Epithelial cell of proximal tubule (primary cell): ENCODE measurements at regions not wholly inside any gene's neighbourhood (a gene's known extent, or its start where the extent isn't known, plus 50 kb on each side); places are given as distances from the start of the nearest gene placed in this dataset.

ENCODE experiments used
- DNase-seq: peaks from one replicate; pipeline ENCODE4 v3.0.0-alpha.2; 2011; ENCODE audit warnings: low read depth
- H3K4me3 ChIP-seq: 2 replicates; pipeline ENCODE4 v1.5.1; 2011; ENCODE audit warnings: low read depth, mild to moderate bottlenecking, low read length
- CTCF ChIP-seq: conservative IDR thresholded peaks from 2 replicates; pipeline ENCODE4 v1.5.1; 2012; ENCODE audit warnings: low read depth, mild to moderate bottlenecking, low read length

- DNase-seq = no peak
- no peak for TF ChIP-seq CTCF
- no peak overlapping the region for H3K4me3 ChIP-seq
Observed at GRCh38 chr5:2382776-2383697, 368.4 kb downstream of the IRX2 start.

- DNase-seq = no peak
- no peak for TF ChIP-seq CTCF
- no peak overlapping the region for H3K4me3 ChIP-seq
Observed at GRCh38 chr5:2381861-2382260, 369.6 kb downstream of the IRX2 start.

GRCh38 chr5:2381070-2381469 lies 370.4 kb downstream of the IRX2 start:
- no peak for TF ChIP-seq CTCF
- no peak overlapping the region for H3K4me3 ChIP-seq
- no peak for DNase-seq

GRCh38 chr5:2378976-2379375 lies 372.5 kb downstream of the IRX2 start:
- H3K4me3 ChIP-seq = no peak overlapping the region
- no peak for DNase-seq
- no peak for TF ChIP-seq CTCF

GRCh38 chr5:2378108-2378507 lies 373.4 kb downstream of the IRX2 start:
- no peak for TF ChIP-seq CTCF
- no peak overlapping the region for H3K4me3 ChIP-seq
- no peak for DNase-seq

- no peak for TF ChIP-seq CTCF
- H3K4me3 ChIP-seq = no peak overlapping the region
- no peak for DNase-seq
Observed at GRCh38 chr5:2376486-2376885, 375.0 kb downstream of the IRX2 start.

GRCh38 chr5:2375757-2376250 lies 375.7 kb downstream of the IRX2 start:
- no peak for TF ChIP-seq CTCF
- no peak for DNase-seq

More at GRCh38 chr5:2375757-2376250, 375.7 kb downstream of the IRX2 start:
- no peak overlapping the region for H3K4me3 ChIP-seq
